ENCODE measurements at regions not wholly inside any gene's neighbourhood (a gene's known extent, or its start where the extent isn't known, plus 50 kb on each side); places are given as distances from the start of the nearest gene placed in this dataset.

DNA sequence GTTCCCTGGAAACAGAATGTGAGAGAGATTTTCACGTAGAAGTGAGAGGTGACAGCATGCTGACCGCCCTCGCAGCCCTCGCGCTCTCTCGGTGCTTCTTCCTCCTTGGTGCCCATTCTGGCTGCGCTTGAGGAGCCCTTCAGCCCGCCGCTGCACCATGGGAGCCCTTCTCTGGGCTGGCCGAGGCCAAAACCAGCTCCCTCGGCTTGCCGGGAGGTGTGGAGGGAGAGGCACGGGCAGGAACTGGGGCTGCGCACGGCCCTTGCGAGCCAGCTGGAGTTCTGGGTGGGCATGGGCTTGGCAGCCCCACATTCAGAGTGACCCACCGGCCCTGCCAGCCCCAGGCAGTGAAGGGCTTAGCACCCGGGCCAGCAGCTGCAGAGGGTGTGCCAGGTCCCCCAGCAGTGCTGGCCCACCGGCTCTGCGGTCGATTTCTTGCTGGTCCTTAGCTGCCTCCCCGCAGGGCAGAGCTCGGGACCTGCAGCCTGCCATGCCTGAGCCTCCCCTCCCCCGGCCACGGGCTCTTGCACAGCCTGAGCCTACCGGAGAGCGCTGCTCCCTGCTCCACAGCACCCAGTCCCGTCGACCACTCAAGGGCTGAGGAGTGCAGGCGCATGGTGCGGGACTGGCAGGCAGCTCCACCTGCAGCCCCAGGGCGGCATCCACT, 888.7 kb upstream of the ZWINT start:
- ATAC-seq (replicated peaks; ENCODE audit: extremely low read depth, poor library complexity, severe bottlenecking) = no peak
- H3K27me3 Mint-ChIP-seq = no peaks in the 10 kb centered on the region

DNA sequence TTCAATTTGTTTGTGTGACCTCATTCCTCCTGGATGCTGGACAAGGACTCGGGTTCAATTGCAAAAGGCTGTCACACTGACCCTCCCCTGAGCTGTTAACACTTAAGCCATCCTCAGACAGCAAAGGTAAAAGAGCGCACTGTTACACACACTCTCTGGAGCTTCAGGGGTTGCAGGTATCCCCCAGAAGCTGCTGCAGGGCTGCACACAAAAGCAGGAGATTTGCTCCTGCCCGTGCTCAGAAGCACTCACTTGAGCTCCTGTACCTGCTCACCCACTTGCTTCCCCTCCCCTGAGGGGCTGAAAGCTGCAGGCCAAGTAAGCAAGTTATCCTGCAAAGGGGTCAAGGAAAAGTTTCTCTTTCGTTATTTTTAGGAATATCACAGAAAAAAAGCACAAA, 886.2 kb upstream of the ZWINT start:
- no peak for ATAC-seq (replicated peaks; ENCODE audit: extremely low read depth, poor library complexity, severe bottlenecking)
- H3K36me3 Mint-ChIP-seq (ENCODE audit: insufficient read depth) = no peaks in the 10 kb centered on the region
- peaks cover 13% of the 10 kb centered on the region for H3K9me3 Mint-ChIP-seq
- DNase-seq (ENCODE audit: low spot score in 2 of 2) = no peak
- no peak overlapping the region for H3K27ac Mint-ChIP-seq (ENCODE audit: low read depth)
- H3K4me1 Mint-ChIP-seq = no peaks in the 10 kb centered on the region
- no peaks in the 10 kb centered on the region for H3K27me3 Mint-ChIP-seq
- no peak overlapping the region for H3K4me3 Mint-ChIP-seq

More for the DNA sequence above, 888.7 kb upstream of the ZWINT start:
- no peaks in the 10 kb centered on the region for H3K36me3 Mint-ChIP-seq (ENCODE audit: insufficient read depth)
- H3K4me3 Mint-ChIP-seq = no peak overlapping the region
- H3K9me3 Mint-ChIP-seq = peaks cover 14% of the 10 kb centered on the region
- H3K4me1 Mint-ChIP-seq = no peaks in the 10 kb centered on the region
- no peak for DNase-seq (ENCODE audit: low spot score in 2 of 2)
- H3K27ac Mint-ChIP-seq (ENCODE audit: low read depth) = no peak overlapping the region

DNA sequence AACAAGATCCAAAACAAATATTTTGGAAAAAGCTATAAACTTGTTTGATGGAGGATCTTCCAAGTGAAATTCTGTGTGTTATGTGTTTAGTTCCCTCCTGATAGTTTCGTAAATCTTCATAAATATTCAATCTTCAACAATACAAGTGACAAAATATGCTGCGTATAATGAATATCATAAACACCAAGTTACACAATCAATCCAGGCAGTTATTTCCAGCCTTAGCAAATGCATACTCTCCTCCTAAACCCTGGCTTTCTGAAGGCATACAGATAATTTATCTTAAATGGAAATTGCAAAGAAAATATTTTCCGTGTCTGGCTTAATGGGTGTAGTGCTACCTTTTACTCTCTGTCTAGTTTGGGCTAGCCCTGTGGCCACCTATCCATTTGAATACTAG, 864.9 kb upstream of the ZWINT start:
- Mint-ChIP-seq H3K27ac (ENCODE audit: low read depth) (no peak overlapping the region), H3K36me3 (ENCODE audit: insufficient read depth) (no peaks in the 10 kb centered on the region), H3K4me1 (no peaks in the 10 kb centered on the region), H3K9me3 (peaks cover 25% of the 10 kb centered on the region), H3K27me3 (no peaks in the 10 kb centered on the region), H3K4me3 (no peak overlapping the region)
- ATAC-seq (replicated peaks; ENCODE audit: extremely low read depth, poor library complexity, severe bottlenecking) (no peak), DNase-seq (ENCODE audit: low spot score in 2 of 2) (no peak)

DNA sequence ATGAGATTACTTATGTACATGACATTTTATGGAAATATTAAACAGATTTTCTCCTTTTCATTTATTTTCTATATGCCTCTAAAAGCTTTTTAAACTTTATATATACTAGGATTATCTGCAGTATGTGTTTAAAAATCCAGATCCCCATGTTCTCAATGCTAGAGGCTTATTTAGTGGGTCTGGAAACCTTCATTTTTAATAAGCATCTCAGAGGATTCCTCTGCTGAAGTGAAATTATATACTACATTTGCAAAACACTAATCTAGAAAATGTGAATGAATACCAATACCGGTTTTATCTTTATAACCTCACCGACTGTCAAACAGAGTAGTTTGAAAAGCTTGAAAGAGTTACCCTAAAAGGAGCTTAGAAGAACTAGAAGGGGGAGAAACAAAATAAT, 863.8 kb upstream of the ZWINT start:
- Mint-ChIP-seq H3K4me3 (no peak overlapping the region), H3K9me3 (peaks cover 18% of the 10 kb centered on the region), H3K36me3 (ENCODE audit: insufficient read depth) (no peaks in the 10 kb centered on the region), H3K27ac (ENCODE audit: low read depth) (no peak overlapping the region), H3K4me1 (no peaks in the 10 kb centered on the region), H3K27me3 (no peaks in the 10 kb centered on the region)
- no peak for ATAC-seq (replicated peaks; ENCODE audit: extremely low read depth, poor library complexity, severe bottlenecking)
- DNase-seq (ENCODE audit: low spot score in 2 of 2) = no peak

- Mint-ChIP-seq H3K27ac (ENCODE audit: low read depth) (no peak overlapping the region), H3K4me1 (no peaks in the 10 kb centered on the region), H3K27me3 (no peaks in the 10 kb centered on the region), H3K4me3 (no peak overlapping the region), H3K9me3 (peaks cover 22% of the 10 kb centered on the region), H3K36me3 (ENCODE audit: insufficient read depth) (no peaks in the 10 kb centered on the region)
- DNase-seq (ENCODE audit: low spot score in 2 of 2) (no peak), ATAC-seq (replicated peaks; ENCODE audit: extremely low read depth, poor library complexity, severe bottlenecking) (no peak)
These were observed 861.5 kb upstream of the ZWINT start for GRCh38 chr10:57222603-57223002.

DNA sequence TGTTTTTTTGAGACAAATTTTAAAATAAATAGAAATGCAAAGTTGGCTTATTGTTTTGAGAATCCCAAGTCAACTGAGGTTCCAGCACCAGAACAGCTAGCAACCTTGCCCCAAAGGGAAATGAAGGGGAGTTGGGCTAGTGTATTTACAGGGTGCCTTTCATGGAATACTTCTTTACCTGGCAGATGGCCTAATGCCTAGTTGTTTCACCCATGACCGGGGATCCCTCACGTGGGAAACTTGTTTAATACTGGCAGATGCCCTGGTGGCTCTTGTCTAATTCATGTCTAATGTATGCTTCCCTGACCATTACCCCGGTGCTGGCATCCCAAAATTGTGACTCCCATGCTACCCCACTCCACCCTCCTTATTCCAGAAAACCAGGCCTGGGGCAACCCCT, 861.1 kb upstream of the ZWINT start:
- Mint-ChIP-seq H3K9me3 (peaks cover 17% of the 10 kb centered on the region), H3K4me3 (no peak overlapping the region), H3K36me3 (ENCODE audit: insufficient read depth) (no peaks in the 10 kb centered on the region), H3K27ac (ENCODE audit: low read depth) (no peak overlapping the region), H3K4me1 (no peaks in the 10 kb centered on the region), H3K27me3 (no peaks in the 10 kb centered on the region)
- no peak for ATAC-seq (replicated peaks; ENCODE audit: extremely low read depth, poor library complexity, severe bottlenecking)
- DNase-seq (ENCODE audit: low spot score in 2 of 2) = no peak

DNA sequence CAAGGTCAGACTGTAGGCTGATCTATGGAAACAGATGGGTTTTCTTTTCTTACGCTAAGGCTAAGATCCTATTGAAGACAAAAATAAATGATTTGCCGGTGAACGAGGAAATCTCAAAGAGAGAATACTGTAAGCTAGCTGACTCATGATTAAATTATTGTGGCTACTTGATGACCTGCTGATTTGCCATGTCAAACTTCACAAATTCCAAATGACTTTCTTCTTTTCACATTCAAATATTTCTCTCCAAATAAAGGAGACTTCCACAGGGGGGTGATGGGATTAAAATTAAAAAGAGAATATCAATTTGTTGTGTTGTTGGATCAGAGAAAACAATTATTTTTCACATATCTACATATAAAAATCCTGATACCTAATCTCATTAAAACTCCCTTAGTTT, 860.6 kb upstream of the ZWINT start:
- DNase-seq (ENCODE audit: low spot score in 2 of 2) (no peak), ATAC-seq (replicated peaks; ENCODE audit: extremely low read depth, poor library complexity, severe bottlenecking) (no peak)
- H3K9me3 Mint-ChIP-seq = peaks cover 14% of the 10 kb centered on the region
- no peaks in the 10 kb centered on the region for H3K4me1 Mint-ChIP-seq
- H3K27ac Mint-ChIP-seq (ENCODE audit: low read depth) = no peak overlapping the region
- H3K4me3 Mint-ChIP-seq = no peak overlapping the region
- H3K27me3 Mint-ChIP-seq = no peaks in the 10 kb centered on the region
- H3K36me3 Mint-ChIP-seq (ENCODE audit: insufficient read depth) = no peaks in the 10 kb centered on the region

- Mint-ChIP-seq H3K9me3 (peaks cover 21% of the 10 kb centered on the region), H3K27ac (ENCODE audit: low read depth) (no peak overlapping the region), H3K36me3 (ENCODE audit: insufficient read depth) (no peaks in the 10 kb centered on the region), H3K4me3 (no peak overlapping the region), H3K27me3 (no peaks in the 10 kb centered on the region), H3K4me1 (no peaks in the 10 kb centered on the region)
- no peak for DNase-seq (ENCODE audit: low spot score in 2 of 2)
- ATAC-seq (replicated peaks; ENCODE audit: extremely low read depth, poor library complexity, severe bottlenecking) = no peak
These were observed 857.3 kb upstream of the ZWINT start for GRCh38 chr10:57218382-57218781.

DNA sequence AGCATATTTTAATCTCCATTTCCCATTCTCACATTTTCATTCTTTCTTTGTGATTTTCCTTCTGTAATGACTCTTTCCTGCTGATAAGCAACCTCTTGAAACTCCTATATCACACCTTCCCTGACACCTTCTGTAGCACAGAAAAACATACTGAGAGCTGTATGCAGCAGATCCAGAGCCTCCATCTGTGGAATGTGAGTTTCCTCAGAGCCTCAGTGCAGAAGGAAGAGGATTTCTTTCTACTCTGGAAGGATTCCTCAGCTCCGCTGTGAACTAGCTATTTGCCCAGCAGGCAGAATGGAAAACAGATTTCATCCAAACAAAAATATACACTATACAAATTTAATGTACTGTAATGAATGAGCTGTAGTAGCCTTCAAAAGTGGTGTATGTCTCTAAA, 841.3 kb upstream of the ZWINT start:
- ATAC-seq (replicated peaks; ENCODE audit: extremely low read depth, poor library complexity, severe bottlenecking) (no peak), DNase-seq (ENCODE audit: low spot score in 2 of 2) (no peak)
- no peak overlapping the region for H3K27ac Mint-ChIP-seq (ENCODE audit: low read depth)
- peaks cover 13% of the 10 kb centered on the region for H3K9me3 Mint-ChIP-seq
- H3K36me3 Mint-ChIP-seq (ENCODE audit: insufficient read depth) = no peaks in the 10 kb centered on the region
- no peaks in the 10 kb centered on the region for H3K27me3 Mint-ChIP-seq
- H3K4me1 Mint-ChIP-seq = no peaks in the 10 kb centered on the region
- no peak overlapping the region for H3K4me3 Mint-ChIP-seq

DNA sequence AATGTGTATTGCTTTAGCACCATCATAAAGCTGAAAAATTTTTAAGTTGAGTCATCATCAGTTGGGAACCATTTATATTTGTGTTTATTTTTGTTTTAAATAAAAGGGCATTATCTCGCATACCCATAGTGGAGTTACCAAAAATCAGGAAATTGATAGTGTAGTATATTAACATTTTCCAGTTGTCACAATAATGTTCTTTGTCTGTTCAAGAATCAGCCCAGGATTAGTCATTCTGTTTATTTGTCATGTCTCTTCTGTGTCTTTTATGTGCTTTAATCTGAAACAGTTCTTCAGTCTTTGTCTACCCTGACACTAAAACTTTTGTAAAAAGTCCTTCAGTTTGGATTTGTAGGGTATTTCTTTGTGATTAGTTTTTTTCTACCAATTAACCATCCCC, 827.8 kb upstream of the ZWINT start:
- Mint-ChIP-seq H3K27ac (ENCODE audit: low read depth) (no peak overlapping the region), H3K4me3 (no peak overlapping the region), H3K9me3 (peaks cover 24% of the 10 kb centered on the region), H3K4me1 (no peaks in the 10 kb centered on the region), H3K36me3 (ENCODE audit: insufficient read depth) (peaks cover 1% of the 10 kb centered on the region), H3K27me3 (no peaks in the 10 kb centered on the region)
- DNase-seq (ENCODE audit: low spot score in 2 of 2) (no peak), ATAC-seq (replicated peaks; ENCODE audit: extremely low read depth, poor library complexity, severe bottlenecking) (no peak)

GRCh38 chr10:57186201-57186600, 825.1 kb upstream of the ZWINT start:
- Mint-ChIP-seq H3K27ac (ENCODE audit: low read depth) (no peak overlapping the region), H3K36me3 (ENCODE audit: insufficient read depth) (peaks cover 1% of the 10 kb centered on the region), H3K4me3 (no peak overlapping the region), H3K4me1 (no peaks in the 10 kb centered on the region), H3K9me3 (peaks cover 23% of the 10 kb centered on the region), H3K27me3 (no peaks in the 10 kb centered on the region)
- ATAC-seq (replicated peaks; ENCODE audit: extremely low read depth, poor library complexity, severe bottlenecking) (no peak), DNase-seq (ENCODE audit: low spot score in 2 of 2) (no peak)

DNA sequence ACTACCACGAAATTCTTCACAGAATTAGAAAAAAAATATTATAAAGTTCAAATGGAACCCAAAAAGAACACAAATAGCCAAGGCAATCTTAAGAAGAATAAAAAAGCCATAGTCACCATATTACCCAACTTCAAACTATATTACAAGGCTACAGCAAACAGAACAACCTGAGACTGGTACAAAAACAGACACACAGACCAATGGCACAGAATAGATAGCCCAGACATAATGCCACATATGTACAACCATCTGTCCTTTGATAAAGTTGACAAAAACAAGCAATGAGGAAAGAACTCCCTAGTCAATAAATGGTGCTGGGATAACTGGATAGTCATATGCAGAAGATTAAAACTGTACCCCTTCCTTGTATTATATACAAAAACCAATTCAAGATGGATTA, 808.5 kb upstream of the ZWINT start:
- ATAC-seq (replicated peaks; ENCODE audit: extremely low read depth, poor library complexity, severe bottlenecking) (no peak), DNase-seq (ENCODE audit: low spot score in 2 of 2) (no peak)
- Mint-ChIP-seq H3K4me1 (no peaks in the 10 kb centered on the region), H3K36me3 (ENCODE audit: insufficient read depth) (no peaks in the 10 kb centered on the region), H3K27me3 (no peaks in the 10 kb centered on the region), H3K4me3 (no peak overlapping the region), H3K27ac (ENCODE audit: low read depth) (no peak overlapping the region), H3K9me3 (peaks cover 22% of the 10 kb centered on the region)

DNA sequence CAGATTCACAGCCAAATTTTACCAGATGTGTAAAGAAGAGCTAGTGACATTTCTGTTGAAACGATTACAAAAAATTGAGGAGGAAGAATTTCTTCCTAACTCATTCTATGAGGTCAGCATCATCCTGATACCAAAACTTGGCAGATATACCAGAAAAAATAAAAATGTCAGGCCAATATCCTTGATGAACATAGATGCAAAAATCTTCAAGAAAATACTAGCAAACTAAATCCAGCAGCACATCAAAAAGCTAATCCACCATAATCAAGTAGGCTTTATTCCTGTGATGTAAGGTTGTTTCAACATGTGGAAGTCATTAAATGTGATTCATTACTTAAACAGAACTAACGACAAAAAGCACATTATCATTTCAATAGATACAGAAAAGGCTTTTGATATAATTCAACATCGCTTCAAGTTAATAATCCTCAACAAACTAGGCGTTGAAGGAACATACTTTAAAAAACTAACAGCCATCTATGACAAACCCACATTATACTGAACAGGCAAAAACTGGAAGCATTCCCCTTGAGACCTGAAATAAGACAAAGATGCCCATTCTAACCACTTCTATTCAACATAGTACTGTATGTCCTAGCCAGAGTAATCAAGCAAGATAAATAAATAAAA, 807.7 kb upstream of the ZWINT start:
- Mint-ChIP-seq H3K4me1 (no peaks in the 10 kb centered on the region), H3K36me3 (ENCODE audit: insufficient read depth) (no peaks in the 10 kb centered on the region), H3K27ac (ENCODE audit: low read depth) (no peak overlapping the region), H3K9me3 (peaks cover 18% of the 10 kb centered on the region), H3K4me3 (no peak overlapping the region), H3K27me3 (no peaks in the 10 kb centered on the region)
- DNase-seq (ENCODE audit: low spot score in 2 of 2) (no peak), ATAC-seq (replicated peaks; ENCODE audit: extremely low read depth, poor library complexity, severe bottlenecking) (no peak)

Data from central memory CD8-positive, alpha-beta T cell (primary cell).